NCI-H2227 (cell line): ENCODE measurements at regions not wholly inside any gene's neighbourhood (a gene's known extent, or its start where the extent isn't known, plus 50 kb on each side); places are given as distances from the start of the nearest gene placed in this dataset.
"Not testable (repeated sequence)": the region's sequence is repeated elsewhere in the genome, so short reads cannot be mapped to it uniquely, and the experiment has no call there.

Experiments used
- DNase-seq: peaks from one replicate; lab custom pipeline; 2025; ENCODE audit not compliant: unreplicated experiment; lab: John Stamatoyannopoulos, UW

- no peak for DNase-seq
Measured at GRCh38 chr3:20842594-20843436, 656.8 kb upstream of the SGO1 start.

GRCh38 chr3:20842002-20842401 lies 656.0 kb upstream of the SGO1 start:
- no peak for DNase-seq

DNA sequence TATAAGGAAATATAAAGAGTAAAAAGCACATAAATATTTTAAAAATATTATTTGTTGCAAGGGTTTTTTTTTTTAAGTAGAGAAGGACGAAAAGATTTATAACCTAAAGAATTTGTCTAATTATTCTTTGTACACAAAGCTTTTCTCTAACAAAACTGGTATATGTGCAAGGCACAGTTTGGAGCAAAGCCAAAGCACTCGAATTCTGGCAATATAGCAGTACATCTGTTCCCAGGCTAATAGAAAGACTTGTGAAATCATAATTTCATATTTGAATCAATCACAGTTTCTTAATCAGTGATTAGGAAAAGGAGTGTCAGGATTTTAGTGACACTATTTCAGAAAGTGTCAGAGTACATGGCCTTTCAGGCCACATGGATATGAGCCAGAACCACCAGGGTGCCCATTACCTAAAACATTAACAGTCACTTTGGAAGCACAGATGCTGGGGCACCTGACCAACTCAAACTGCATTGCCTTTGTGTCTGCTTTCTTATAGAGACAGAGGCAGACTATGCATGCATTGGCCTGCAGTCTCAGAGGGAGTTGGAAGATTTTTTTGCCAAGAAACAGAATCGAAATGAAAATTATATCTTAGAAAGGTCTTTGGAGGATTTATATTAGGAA lies 651.8 kb upstream of the SGO1 start:
- no peak for DNase-seq

GRCh38 chr3:20836801-20837200 lies 650.8 kb upstream of the SGO1 start:
- no peak for DNase-seq

DNA sequence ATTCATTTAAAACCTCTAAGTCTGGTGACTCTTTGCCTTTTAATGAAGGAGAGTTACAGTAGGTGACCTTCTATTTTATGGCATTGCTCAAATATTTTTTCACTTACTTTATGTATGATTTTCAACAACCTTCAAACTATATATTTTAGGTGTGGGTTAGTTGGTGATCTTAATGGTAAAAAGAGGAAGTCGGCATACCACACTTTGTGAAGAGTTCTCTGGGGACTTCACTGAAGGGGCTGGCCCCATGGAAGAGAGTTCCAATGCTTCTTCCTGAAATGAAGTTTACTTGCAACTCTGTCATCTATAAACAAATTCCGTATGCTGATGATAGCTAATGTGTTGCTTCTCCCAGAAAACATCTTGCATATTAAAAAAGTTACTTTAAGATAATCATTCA lies 647.0 kb upstream of the SGO1 start:
- no peak for DNase-seq

DNA sequence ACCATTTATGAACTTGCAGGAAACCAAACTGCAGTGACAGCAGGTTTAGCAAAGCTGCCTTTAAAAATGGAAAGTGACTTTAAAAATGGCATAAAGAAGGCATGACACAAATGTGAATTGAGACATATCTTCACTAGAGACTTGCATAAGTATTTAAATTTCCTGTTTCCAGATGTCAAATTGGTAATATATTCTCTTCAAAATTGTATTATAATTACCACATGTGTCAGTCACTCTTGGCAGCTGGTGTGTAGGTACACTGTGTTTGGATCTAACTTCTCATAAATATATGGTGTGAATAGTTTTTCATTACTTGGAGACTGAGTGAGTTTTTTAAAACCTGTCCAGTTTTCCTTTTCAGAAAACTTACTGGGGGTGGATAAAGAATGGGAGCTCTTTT lies 636.2 kb upstream of the SGO1 start:
- DNase-seq: no peak

DNA sequence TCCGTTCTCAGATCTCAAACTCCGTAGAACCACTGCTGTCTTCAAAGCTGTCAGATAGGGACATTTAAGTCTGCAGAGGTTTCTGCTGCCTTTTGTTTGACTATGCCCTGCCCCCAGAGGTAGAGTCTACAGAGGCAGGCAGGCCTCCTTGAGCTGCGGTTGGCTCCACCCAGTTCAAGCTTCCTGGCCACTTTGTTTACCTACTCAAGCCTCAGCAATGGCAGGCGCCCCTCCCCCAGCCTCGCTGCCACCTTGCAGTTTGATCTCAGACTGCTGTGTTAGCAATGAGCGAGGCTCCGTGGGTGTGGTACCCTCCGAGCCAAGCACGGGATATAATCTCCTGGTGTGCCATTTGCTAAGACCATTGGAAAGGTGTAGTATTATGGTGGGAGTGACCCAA lies 634.9 kb upstream of the SGO1 start:
- DNase-seq: not testable (repeated sequence)

DNA sequence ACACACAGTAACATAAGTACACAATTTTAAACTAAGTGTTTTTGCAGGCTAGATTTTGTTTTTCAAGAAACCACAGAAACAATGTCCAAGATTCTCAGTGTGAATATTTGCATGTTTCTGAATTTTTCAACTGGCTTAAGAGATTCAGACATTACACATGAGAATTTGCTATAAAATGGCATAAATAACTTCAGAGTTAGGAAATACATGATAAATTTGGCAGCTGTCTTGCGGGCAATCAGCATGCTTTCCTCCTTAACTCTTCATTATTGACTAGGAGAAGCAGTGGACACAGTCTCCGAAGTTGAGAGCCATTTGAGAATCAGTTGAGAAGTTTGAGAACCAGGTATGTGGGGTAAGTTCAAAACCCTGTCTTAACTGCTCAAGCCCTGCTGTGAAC lies 625.6 kb upstream of the SGO1 start:
- no peak for DNase-seq

GRCh38 chr3:20811006-20811405 lies 625.0 kb upstream of the SGO1 start:
- no peak for DNase-seq

DNA sequence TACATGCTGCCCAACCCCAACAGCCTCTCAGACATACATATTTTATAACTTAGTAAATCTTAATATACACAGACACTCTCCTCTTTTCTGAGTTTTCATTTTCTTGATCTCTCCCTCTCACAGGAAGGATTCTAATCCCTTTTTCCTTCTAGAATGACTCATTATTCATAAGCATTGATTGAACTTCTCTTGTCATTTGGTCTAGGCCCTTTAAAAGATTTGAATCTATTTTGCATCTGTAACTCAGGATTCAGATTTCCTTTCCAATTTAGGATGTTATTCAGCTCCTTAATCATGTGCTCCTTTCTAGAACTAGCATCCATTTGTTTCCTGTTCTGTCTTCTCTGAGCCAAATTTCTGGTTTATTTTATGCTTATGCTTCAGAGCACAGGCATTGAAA lies 624.5 kb upstream of the SGO1 start:
- no peak for DNase-seq

DNA sequence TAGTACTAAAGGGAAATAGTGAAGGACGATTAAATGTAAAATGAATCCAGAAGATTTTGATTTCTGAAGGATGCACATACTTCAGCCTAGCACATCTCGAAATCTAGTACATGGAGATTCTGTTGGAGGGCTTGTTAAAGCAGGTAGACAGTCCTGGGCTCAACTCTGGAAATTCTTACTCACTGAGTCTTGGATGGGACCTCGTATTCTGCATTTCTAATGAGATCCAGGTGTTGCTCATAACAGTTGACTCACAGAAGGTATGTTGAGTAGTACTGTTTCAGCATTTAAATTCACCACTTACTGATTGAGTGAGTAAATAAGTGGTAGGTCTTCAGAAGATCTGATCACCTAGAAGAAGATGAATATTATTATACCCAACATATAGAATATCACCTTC lies 623.4 kb upstream of the SGO1 start:
- DNase-seq: no peak

DNA sequence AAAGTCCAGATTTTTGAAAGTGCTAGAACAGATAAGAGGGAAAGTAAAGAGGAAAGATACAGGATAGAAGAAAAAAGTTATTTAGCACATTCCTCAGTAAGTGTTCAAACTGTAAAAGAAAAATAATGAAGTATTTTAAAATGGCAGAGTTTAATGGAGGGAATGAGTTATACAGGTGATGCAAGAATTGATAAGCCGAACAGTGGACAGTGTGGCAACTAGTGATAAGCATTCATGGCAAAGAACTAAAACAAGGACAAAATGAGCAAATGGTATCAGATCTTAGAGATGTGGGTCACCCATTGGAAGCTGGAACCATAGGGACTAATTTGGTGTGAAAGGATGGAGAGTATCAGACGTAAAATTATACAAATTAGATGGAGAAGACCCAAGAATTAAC lies 622.9 kb upstream of the SGO1 start:
- no peak for DNase-seq

DNA sequence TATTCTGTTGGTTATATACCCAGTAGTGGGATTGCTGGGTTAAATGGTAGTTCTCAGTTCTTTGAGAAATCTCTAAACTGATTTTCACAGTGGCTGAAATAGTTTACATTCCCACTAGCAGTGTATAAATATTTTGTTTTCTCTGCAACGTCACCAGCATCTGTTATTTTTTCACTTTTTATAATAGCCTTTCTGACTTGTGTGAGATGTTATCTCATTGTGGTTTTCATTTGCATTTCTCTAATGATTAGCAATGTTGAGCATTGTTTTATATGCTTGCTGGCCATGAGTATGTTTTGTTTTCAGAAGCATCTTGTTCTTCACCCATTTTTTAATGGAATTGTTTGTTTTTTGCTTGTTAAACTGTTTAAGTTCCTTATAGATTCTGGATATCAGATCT lies 612.7 kb upstream of the SGO1 start:
- no peak for DNase-seq

- DNase-seq: no peak
Measured at GRCh38 chr3:20787005-20787404, 601.0 kb upstream of the SGO1 start.

- DNase-seq: no peak
Measured at GRCh38 chr3:20776692-20777091, 590.7 kb upstream of the SGO1 start.

DNA sequence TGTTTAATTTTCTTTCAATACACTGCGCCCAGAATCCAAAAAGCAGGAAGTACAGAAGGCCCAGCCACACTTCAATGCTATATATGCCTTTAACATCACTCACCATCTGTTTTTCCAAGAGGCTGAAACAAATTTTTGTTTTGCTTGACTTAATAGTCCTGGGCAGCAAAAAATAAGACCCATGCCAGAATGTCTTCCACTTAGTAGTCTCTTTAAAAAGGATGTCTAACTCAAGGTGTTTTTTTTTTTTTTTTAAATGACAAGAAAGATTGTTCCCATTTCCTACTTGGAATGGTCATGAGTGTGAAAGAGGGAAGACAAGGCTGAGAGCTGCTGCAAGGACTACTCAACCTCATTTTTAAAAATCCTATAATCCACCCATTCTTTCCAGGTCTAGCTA lies 590.3 kb upstream of the SGO1 start:
- DNase-seq: no peak

- DNase-seq: no peak
Measured at GRCh38 chr3:20773320-20773984, 587.4 kb upstream of the SGO1 start.

DNA sequence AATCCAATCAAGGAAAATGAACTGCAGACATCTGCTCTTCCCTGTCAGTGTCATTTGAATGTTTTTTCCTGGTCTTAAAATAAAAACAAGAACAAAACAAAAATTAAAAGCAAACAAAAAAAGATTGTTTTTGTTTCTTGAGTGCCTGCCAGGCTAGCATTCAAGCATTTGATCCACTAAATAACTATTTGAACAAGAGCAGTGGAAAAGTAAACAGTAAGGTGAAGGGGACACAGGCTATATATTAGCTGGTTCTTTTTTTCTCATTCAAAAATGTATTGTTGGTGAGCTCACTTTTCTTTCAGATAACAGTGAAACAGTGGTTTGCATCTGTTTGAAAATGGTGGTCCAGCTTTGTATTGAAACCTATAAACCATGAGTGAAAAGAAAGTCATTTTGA lies 586.9 kb upstream of the SGO1 start:
- no peak for DNase-seq

DNA sequence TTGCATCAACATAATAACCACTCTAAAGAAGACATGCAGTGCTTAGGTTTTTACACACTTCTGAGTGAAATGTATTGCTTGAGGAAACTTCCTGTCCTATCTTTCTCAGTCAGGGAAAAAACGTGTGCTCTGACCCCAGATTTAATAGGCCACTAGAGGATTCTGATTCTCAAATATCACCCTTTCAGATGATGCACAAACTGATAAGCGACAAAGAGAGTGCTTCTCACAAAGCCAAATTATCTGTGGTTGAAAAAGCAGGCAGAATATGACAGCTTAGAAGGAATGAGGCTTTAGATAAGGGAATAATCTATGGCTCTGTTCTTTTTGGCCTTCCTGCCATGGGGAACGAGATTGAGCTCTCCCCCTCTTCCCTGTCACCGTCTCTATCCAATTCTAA lies 583.4 kb upstream of the SGO1 start:
- no peak for DNase-seq

GRCh38 chr3:20760981-20761380 lies 575.0 kb upstream of the SGO1 start:
- no peak for DNase-seq

- DNase-seq: no peak
Measured at GRCh38 chr3:20752416-20752815, 566.4 kb upstream of the SGO1 start.

GRCh38 chr3:20751296-20751695 lies 565.3 kb upstream of the SGO1 start:
- DNase-seq: no peak
